Activated T-helper 17 cell treated with anti-CD3 and anti-CD28 coated beads, Interleukin-2, amount 50 U/mL, for 72 hours (primary cell): ENCODE measurements at regions not wholly inside any gene's neighbourhood (a gene's known extent, or its start where the extent isn't known, plus 50 kb on each side); places are given as distances from the start of the nearest gene placed in this dataset.
A peak's percentile ranks its signal among the peaks of the same experiment; 100 is the strongest.
"Not testable (repeated sequence)": the region's sequence is repeated elsewhere in the genome, so short reads cannot be mapped to it uniquely, and the experiment has no call there.

Source experiments
- ATAC-seq: fragments of 150-1000 bp; cut with Tn5 transposase; replicated peaks from 2 replicates; pipeline ENCODE4 v1.10.0; 2021; ENCODE audit warnings: mild to moderate bottlenecking, moderate library complexity
- H3K27ac Mint-ChIP-seq: one replicate; pipeline ENCODE4 v1.8.0; 2022; ENCODE audit warnings: mixed read lengths
- H3K27me3 Mint-ChIP-seq: one replicate; pipeline ENCODE4 v1.8.0; 2022; ENCODE audit warnings: mixed read lengths
- H3K36me3 Mint-ChIP-seq: one replicate; pipeline ENCODE4 v1.8.0; 2022; ENCODE audit warnings: low read depth, mild to moderate bottlenecking, mixed read lengths
- H3K4me1 Mint-ChIP-seq: one replicate; pipeline ENCODE4 v1.8.0; 2022; ENCODE audit warnings: mixed read lengths
- H3K4me3 Mint-ChIP-seq: one replicate; pipeline ENCODE4 v1.8.0; 2022; ENCODE audit warnings: mild to moderate bottlenecking, mixed read lengths
- H3K9me3 Mint-ChIP-seq: one replicate; pipeline ENCODE4 v1.8.0; 2022; ENCODE audit warnings: mixed read lengths

DNA sequence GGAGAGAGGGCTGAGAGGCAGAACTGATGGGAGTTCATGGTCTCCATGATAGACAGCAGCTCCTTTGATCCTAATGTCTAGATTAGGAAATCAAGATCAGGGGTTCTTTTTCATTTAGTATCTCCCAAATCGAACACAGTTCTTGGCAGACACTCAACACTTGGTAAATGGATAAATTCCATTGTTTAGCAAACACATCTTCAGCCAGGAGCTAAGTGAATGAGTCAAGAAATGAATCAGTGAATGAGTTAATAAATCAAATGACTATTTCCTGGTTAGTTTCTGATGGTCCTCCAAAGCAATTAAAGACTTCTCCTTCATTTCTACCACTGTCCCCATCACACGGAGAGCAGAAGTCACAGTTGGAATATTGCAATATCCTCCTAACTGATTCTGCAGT, 120.0 kb upstream of the SHISA3 start:
- Mint-ChIP-seq H3K9me3 (no peaks in the 10 kb centered on the region), H3K27ac (no peak overlapping the region), H3K27me3 (peaks cover 5% of the 10 kb centered on the region), H3K4me1 (peaks cover 6% of the 10 kb centered on the region), H3K4me3 (no peak overlapping the region), H3K36me3 (no peaks in the 10 kb centered on the region)
- ATAC-seq, result no peak

DNA sequence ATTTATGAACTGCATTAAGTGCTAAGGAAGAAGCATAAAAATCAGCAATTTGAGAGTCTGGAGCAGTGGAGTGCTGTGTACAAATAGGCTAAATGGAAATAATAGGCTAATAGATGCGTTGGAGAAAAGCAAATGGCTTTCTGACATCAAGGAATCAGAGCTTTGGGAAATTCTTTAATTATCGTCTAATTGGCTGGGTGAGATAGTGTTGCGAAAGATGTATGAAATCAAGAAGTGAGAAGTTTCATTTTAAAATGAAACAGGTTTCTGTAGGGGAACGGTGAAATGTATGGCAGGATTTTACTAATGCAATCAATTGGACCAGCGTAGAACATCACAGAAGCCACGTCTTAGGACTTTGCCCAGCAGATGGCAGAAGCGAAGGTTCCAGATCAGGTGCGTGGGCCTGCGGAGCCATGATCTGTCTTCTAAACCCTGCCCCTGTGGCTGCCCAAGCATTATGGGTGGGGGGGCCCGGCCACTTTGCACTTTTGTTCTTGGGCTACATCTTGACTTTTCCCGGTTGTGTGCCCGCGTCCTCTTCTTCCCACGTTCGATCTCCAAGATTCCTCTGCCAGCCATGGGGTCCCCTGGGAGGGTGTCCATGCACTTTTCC, 118.5 kb upstream of the SHISA3 start:
- ATAC-seq, result no peak
- Mint-ChIP-seq H3K4me3 (no peak overlapping the region), H3K27ac (no peak overlapping the region), H3K36me3 (no peaks in the 10 kb centered on the region), H3K4me1 (peaks cover 6% of the 10 kb centered on the region), H3K27me3 (peaks cover 15% of the 10 kb centered on the region), H3K9me3 (no peaks in the 10 kb centered on the region)

DNA sequence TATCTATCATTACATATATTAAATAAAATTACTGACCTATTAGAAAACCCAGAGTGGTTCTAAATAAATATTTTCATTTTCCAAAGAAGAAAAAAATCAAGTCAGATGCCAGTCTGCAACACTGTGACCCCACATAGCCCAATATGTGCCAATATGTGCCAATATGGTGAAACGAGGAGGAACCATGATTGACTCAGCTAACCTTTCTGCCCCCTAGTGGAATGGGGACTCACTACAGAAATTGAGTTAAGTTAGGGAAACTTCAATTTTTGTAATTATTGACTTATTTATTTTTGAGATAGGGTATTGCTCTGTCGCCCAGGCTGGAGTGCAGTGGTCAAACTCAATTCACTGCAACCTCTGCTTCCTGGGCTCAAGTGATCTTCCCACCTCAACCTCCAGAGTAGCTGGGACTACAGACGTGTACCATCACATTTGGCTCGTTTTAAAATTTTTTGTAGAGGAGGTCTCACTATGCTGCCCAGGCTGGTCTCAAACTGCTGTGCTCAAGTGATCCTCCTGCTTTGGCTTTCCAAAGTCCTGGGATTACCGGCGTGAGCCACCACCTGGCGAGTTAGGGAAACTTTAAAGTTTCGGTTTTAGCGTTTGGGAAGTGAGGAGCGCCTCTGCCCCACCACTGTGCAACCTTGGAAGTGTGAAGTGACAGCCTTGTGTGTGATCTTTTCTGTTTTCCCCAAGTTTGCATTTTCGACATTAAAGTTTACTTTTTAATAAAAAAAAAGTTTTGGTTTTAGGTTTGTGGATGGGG, 116.8 kb upstream of the SHISA3 start:
- Mint-ChIP-seq H3K4me3 (no peak overlapping the region), H3K9me3 (no peaks in the 10 kb centered on the region), H3K27ac (no peak overlapping the region), H3K36me3 (no peaks in the 10 kb centered on the region), H3K27me3 (peaks cover 15% of the 10 kb centered on the region), H3K4me1 (peaks cover 6% of the 10 kb centered on the region)
- no peak for ATAC-seq

DNA sequence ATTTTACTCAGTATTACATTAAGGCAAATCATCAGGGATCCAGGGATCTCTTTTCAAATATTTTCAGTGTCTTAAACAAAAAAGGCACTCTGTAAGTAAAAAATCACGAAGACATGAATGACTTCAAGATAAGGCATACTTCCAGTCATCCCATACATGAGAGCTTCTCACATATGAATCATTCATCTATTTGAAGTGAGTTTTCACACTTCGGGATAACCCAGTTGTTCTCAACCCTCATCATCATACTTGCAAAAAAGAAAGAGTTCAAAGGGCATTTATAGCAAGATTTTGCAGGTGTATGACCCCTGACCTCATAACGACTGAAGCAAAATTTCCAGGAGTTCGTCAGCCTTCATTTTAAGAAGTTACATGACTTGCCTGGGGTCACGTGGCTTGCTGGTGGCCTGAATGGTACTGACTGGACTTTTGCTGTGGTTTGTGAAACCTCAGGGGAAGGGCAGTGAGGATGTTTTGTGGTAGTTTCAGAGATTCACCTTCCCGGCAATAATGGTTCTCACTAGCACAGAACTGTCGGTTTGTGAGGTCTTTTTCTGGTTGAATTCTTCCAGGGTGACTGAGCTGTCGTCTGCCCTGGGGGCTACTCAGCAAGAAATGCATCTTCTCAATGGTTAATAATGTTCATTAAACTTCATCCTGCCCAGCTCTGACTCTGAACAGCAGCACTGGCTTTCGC, 115.8 kb upstream of the SHISA3 start:
- no peaks in the 10 kb centered on the region for H3K36me3 Mint-ChIP-seq
- peaks cover 6% of the 10 kb centered on the region for H3K4me1 Mint-ChIP-seq
- H3K9me3 Mint-ChIP-seq, result no peaks in the 10 kb centered on the region
- peaks cover 15% of the 10 kb centered on the region for H3K27me3 Mint-ChIP-seq
- no peak overlapping the region for H3K4me3 Mint-ChIP-seq
- peak; percentile 49 for ATAC-seq
- no peak overlapping the region for H3K27ac Mint-ChIP-seq

DNA sequence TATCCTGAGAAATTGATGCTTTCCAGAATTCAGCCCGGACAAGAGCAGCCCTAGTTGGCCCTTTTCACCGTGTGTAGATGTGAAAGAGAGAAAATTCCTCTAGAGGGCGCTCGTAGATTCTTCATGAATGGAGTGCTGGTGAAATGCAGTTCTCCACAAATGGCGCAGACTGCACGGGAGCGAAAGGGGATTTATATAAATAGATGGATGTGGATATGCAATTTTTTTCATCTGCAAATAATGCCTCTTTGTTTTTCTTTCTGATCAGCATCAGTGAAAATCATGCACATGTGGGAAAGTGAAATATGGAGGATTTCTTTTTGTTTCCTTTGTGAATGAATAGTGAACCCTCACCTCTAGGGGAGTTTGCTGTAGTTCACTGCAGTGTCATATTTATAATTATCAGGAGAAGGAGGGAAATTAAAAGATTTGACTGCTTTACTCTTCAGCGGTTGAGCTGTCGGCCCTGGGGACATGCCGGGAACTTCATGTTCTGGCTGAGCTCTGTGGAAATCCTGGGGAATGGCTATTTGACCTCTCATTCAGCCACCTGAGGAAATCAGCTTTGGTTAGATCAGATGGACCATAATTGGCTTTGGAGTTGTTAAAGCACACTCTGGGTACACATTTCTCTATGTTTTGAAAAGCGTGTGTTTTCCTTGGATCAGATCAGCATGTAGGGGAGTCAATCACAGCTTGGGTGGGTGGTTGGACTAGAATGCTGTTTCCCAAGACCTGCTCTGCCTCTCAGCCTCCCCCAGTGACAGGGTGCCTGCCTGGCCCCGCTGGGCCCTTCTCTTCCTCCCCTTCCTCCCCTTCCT, 115.0 kb upstream of the SHISA3 start:
- H3K9me3 Mint-ChIP-seq, result no peaks in the 10 kb centered on the region
- peaks cover 15% of the 10 kb centered on the region for H3K27me3 Mint-ChIP-seq
- H3K27ac Mint-ChIP-seq, result no peak overlapping the region
- peak; percentile 70 for ATAC-seq
- H3K4me3 Mint-ChIP-seq, result no peak overlapping the region
- H3K4me1 Mint-ChIP-seq, result peaks cover 6% of the 10 kb centered on the region
- no peaks in the 10 kb centered on the region for H3K36me3 Mint-ChIP-seq

DNA sequence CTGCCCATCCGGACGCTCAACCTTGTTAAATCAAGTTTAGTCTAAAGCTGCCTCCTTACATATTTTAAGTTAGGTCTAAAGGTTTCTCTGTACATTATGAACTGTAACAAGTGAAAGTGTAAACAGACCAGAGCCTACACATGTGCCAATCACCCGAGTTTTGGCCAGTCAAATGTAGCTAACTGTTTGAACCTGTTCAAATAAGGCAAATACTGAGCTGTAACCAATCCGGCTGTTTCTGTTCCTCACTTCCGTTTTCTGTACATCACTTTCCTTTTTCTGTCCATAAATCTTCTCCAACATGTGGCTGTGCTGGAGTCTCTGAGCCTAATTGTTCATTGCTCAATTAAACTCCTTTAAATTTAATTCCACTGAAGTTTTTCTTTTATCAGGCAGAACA, 113.3 kb upstream of the SHISA3 start:
- no peak overlapping the region for H3K4me3 Mint-ChIP-seq
- ATAC-seq, result no peak
- H3K9me3 Mint-ChIP-seq, result no peaks in the 10 kb centered on the region
- H3K27ac Mint-ChIP-seq, result no peak overlapping the region
- H3K27me3 Mint-ChIP-seq, result peaks cover 15% of the 10 kb centered on the region
- H3K4me1 Mint-ChIP-seq, result peaks cover 6% of the 10 kb centered on the region
- no peaks in the 10 kb centered on the region for H3K36me3 Mint-ChIP-seq

DNA sequence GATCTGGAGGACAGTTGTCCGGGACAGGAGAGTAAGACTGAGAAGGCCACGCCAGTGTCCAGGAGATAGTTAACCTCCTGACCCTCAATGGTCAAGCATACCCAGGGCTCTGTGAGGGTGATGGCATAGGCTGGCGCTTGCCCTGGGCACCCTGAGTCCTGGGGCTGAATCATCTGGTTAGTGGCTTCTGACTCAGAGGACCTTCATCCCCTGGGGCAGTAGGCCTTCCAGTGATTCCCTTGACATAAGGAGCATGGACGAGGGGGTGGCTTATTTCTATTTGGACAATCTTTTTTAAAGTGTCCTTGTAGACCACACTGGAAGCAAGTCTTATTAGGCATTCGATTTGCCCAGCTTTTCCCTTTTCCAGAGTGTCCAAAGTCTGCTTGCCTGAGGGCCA, 108.4 kb upstream of the SHISA3 start:
- not testable (repeated sequence) for ATAC-seq, H3K36me3 Mint-ChIP-seq, H3K27ac Mint-ChIP-seq, H3K4me3 Mint-ChIP-seq, H3K9me3 Mint-ChIP-seq, H3K27me3 Mint-ChIP-seq, H3K4me1 Mint-ChIP-seq

DNA sequence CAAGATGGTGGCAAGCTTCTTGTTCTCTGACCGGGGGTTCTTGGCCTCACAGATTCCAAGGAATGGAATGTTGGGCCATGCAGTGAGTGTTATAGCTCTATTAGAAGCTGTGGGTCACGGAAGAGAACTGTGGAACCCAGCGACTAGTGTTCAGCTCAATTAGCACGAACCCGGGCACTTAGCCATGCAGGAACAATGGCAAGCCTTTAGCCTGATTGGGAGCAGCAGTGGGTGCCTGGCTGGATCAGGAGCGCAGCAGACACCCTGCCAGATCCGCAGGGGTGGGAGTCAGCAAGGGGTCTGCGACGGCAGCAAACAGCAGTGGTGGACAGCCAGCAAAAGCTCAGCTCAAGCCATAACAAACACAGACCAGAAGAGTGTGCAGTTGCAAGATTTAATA, 105.1 kb upstream of the SHISA3 start:
- not testable (repeated sequence) for H3K4me3 Mint-ChIP-seq, H3K9me3 Mint-ChIP-seq, H3K27ac Mint-ChIP-seq, H3K36me3 Mint-ChIP-seq, ATAC-seq, H3K4me1 Mint-ChIP-seq
- peaks cover 19% of the 10 kb centered on the region for H3K27me3 Mint-ChIP-seq

DNA sequence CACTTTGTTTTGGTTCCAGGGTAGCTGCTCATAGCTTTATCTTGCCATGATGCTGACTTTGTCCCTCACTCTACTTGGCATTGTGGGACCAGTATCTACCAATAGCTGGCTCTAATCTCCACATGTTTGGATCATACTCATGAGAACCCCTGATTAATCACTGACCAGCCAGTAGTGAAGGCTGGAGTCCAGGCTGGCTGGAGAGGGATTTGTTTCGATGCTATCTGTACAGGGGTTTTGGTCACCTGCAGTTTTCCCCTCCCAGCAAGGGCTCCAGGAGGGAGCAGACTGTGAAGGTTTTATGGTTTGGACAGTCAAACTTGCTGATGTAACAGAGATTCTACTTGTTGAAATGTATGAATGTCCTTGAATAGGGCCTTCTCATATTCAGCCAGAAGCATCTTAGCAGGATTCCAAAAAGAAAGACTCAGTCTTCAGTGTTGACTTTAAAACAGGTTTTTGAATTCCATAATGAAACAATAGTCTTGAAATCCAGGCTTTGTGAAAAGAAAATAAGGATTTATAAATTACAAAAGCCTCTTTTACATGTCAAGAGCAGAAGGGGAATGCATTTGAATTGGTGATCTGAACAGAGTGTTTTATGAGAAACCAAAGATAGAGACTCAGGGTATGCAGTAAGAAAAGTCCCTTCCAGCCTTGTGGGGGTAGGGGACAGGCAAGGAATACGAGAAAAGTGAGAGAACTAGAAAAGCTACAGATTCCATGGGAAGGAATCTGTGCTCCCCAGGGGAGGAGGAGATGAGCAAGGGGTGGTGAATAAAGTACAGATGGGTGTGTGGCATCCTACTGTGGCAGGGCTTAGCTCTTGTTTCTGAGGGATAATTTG, 103.1 kb upstream of the SHISA3 start:
- Mint-ChIP-seq H3K27ac (no peak overlapping the region), H3K36me3 (no peaks in the 10 kb centered on the region), H3K4me3 (no peak overlapping the region), H3K27me3 (peaks cover 24% of the 10 kb centered on the region), H3K4me1 (no peaks in the 10 kb centered on the region), H3K9me3 (no peaks in the 10 kb centered on the region)
- no peak for ATAC-seq

DNA sequence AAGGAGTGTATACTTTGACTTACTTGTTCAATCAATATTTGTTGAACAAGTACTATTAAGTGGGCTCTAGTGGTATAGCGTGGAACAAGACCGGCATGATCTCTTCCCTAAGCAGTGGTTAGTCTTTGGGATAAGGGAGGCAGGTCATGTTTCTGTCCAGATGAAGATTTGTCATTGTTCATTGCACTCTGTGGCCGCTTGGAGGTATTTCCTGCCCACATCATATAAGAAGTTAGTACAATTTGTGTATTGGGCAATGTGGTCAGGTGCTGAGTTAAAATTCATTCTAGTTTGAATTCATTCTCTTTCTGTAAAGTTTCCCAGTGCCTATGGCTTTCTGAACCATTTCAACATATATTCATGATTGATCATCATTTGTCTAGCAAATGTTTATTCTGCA, 101.1 kb upstream of the SHISA3 start:
- H3K4me1 Mint-ChIP-seq, result no peaks in the 10 kb centered on the region
- no peaks in the 10 kb centered on the region for H3K9me3 Mint-ChIP-seq
- H3K36me3 Mint-ChIP-seq, result no peaks in the 10 kb centered on the region
- no peak overlapping the region for H3K4me3 Mint-ChIP-seq
- no peak overlapping the region for H3K27ac Mint-ChIP-seq
- no peak for ATAC-seq
- peaks cover 31% of the 10 kb centered on the region for H3K27me3 Mint-ChIP-seq

DNA sequence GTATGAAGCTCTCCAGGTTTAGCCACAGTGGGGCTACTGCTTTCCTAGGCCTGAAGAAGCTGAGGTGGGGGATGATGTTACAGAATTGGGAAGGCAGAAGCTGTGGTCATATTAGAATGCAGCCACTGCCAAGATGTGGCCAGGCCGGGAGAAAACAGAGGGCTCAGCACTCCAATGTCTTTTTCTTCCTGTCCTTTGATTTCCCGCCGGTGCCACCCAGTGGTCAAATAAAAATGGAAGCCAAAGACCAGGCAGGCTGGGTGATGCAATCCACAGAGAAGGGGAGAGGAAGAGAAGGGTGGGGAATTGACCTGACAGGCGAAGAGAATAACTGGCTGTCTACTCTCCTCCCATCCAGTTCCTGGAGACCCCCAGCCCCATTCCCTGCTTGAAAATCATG, 94.9 kb upstream of the SHISA3 start:
- Mint-ChIP-seq H3K27ac (no peak overlapping the region), H3K27me3 (peaks cover 35% of the 10 kb centered on the region), H3K36me3 (no peaks in the 10 kb centered on the region), H3K4me1 (no peaks in the 10 kb centered on the region), H3K4me3 (no peak overlapping the region), H3K9me3 (no peaks in the 10 kb centered on the region)
- no peak for ATAC-seq

DNA sequence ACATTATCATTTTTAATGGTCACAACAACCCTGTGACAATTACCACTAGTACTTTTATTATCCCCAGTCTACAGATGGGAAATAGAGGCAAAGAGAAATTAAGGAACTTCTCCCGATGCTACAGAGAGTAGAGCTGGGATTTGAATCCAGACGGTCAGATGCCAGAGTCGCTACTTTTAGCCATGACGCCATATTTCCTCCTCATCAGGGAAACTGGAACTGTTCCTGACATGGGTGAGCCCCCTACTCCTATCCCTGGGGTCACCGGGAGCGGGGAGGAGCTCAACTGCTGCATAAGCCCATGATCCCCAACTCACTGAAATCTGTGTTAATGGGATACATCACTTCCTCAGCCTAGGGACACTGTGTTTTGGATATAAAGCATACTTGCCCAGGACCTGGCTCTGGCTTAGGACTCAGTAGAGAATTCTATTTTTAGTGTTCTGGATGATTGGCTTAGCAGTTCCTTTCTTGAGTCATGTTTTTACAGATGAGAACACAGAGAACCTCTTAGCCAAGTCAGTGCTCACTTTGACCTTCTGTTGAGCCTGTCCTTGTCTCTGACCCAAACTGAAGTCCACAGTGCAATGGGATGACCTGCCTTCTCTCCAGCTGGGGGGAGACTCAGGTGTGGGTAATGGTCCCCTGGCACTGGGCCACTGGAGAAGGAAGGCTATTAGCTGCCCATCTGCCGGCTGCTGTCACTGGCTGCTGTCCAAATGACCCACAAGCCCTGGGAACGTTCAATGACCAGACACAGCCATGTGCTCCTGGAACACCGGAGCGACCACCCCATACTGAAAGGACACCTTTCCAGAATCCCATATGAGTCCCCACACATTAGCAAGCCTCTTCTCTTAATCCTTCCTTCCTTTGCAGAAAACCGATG, 90.8 kb upstream of the SHISA3 start:
- Mint-ChIP-seq H3K27me3 (peaks cover 26% of the 10 kb centered on the region), H3K36me3 (no peaks in the 10 kb centered on the region), H3K9me3 (no peaks in the 10 kb centered on the region), H3K27ac (no peak overlapping the region), H3K4me3 (no peak overlapping the region), H3K4me1 (no peaks in the 10 kb centered on the region)
- no peak for ATAC-seq

DNA sequence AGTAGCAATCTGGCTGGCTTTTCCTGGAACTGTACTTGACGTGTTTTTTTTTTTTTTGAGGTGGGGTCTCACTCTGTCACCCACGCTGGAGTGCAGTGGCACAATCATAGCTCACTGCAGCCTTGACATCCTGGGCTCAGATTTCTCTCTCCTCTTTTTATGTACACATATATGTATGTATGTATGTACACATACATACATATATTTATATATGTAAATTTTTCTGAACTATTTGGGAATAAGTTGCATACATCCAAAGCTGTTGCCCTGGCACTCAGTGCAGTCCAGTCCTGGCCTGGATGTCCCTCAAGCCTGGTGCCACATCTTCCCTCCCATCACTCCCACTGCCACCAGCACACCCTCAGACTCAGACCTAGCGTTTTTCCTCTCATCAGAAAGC, 89.0 kb upstream of the SHISA3 start:
- no peak overlapping the region for H3K4me3 Mint-ChIP-seq
- no peaks in the 10 kb centered on the region for H3K4me1 Mint-ChIP-seq
- no peak overlapping the region for H3K27ac Mint-ChIP-seq
- ATAC-seq, result no peak
- H3K9me3 Mint-ChIP-seq, result no peaks in the 10 kb centered on the region
- no peaks in the 10 kb centered on the region for H3K36me3 Mint-ChIP-seq
- H3K27me3 Mint-ChIP-seq, result peaks cover 16% of the 10 kb centered on the region
